Panc1 (cell line): ENCODE measurements at regions not wholly inside any gene's neighbourhood (a gene's known extent, or its start where the extent isn't known, plus 50 kb on each side); places are given as distances from the start of the nearest gene placed in this dataset.

ENCODE experiments used
- ATAC-seq: fragments of 200-7000 bp; cut with Tn5 transposase; 2 replicates; pipeline ENCODE4 v1.9.1; 2020; ENCODE audit warnings: mild to moderate bottlenecking, moderate library complexity
- BruUV-seq: library from RNA; stranded (reverse); fragments of 400-500 nt; replicated peaks from 2 replicates; lab custom pipeline; 2021; lab: Mats Ljungman, UMichigan
- CTCF ChIA-PET: fragments of 300-600 bp; sonication (Branson Sonifier 250); formaldehyde crosslinking; loops from one replicate; lab custom pipeline; 2022; ENCODE audit warnings: antibody characterized with exemption; lab: Charles Lee
- POLR2A ChIA-PET: fragments of 300-600 bp; sonication (Branson Sonifier 250); formaldehyde crosslinking; loops from one replicate; lab custom pipeline; 2022; ENCODE audit warnings: antibody characterized with exemption; lab: Charles Lee
- DNase-seq: peaks from one replicate; pipeline ENCODE4 v3.0.0-alpha.2; 2010; ENCODE audit warnings: low read depth, low spot score
- H3K27ac ChIP-seq: 2 replicates; pipeline ENCODE4 v1.5.1; 2011; ENCODE audit warnings: mild to moderate bottlenecking, low read length, inconsistent platforms
- H3K27me3 ChIP-seq: fragments of 200-500 bp; sonication (Bioruptor generic); 2 replicates; pipeline ENCODE4 v1.6.0; 2014; ENCODE audit warnings: low read length, inconsistent platforms; ENCODE audit not compliant: control insufficient read depth, insufficient read depth
- H3K36me3 ChIP-seq: fragments of 200-500 bp; sonication (Bioruptor generic); 2 replicates; pipeline ENCODE4 v1.5.1; 2014; ENCODE audit warnings: inconsistent platforms, mild to moderate bottlenecking, low read length, moderate library complexity; ENCODE audit not compliant: control insufficient read depth, insufficient read depth
- H3K4me1 ChIP-seq: 2 replicates; pipeline ENCODE4 v1.5.1; 2011; ENCODE audit warnings: inconsistent platforms, mild to moderate bottlenecking, low read length, moderate library complexity; ENCODE audit not compliant: control insufficient read depth, insufficient read depth
- H3K4me3 ChIP-seq, 2 experiments: 2 replicates each; pipeline ENCODE4 v1.5.1; 2011 to 2012; ENCODE audit warnings: low read depth in 2 of 2, low read length in 2 of 2, mild to moderate bottlenecking in 2 of 2, inconsistent platforms in 1 of 2, moderate library complexity in 1 of 2
- H3K9me3 ChIP-seq: fragments of 200-500 bp; sonication (Bioruptor generic); 2 replicates; pipeline ENCODE4 v1.5.1; 2014; ENCODE audit warnings: low read depth, mild to moderate bottlenecking, inconsistent platforms, low read length, moderate library complexity; ENCODE audit not compliant: control insufficient read depth, insufficient read depth
- CTCF ChIP-seq: fragments of 450-650 bp; IDR thresholded peaks from 2 replicates; pipeline ENCODE4 v1.5.1; 2017; ENCODE audit warnings: mild to moderate bottlenecking
- POLR2AphosphoS5 ChIP-seq: IDR thresholded peaks from 2 replicates; pipeline ENCODE4 v1.6.1; 2012; ENCODE audit warnings: mild to moderate bottlenecking, low read depth, low read length, moderate library complexity
- REST ChIP-seq, 2 experiments: IDR thresholded peaks; 2 replicates each; pipeline ENCODE4 v1.6.1; 2011 to 2012; ENCODE audit warnings: low read depth in 2 of 2, control low read depth in 1 of 2, low read length in 1 of 2, mild to moderate bottlenecking in 1 of 2, moderate library complexity in 1 of 2; ENCODE audit not compliant: insufficient read depth in 1 of 2
- TCF7L2 ChIP-seq: IDR thresholded peaks from 2 replicates; pipeline ENCODE4 v1.6.1; 2011; ENCODE audit warnings: mild to moderate bottlenecking, low read depth, low read length, inconsistent platforms
- in situ Hi-C: cut with HindIII; loops from 2 replicates; pipeline ENCODE4 v1.10.0; 2016; ENCODE audit warnings: low sequenced_read_pairs, low pct_unique_long_range_greater_than_20kb
- intact Hi-C: fragments of 100-400 bp; cut with micrococcal nuclease; formaldehyde crosslinking; loops from one replicate; pipeline ENCODE4 v1.10.0; 2022; ENCODE audit not compliant: unreplicated experiment

- Histone ChIP-seq H3K9me3 (no peaks in the 10 kb centered on the region), H3K4me3 (no peak overlapping the region), H3K27me3 (peaks cover 9% of the 10 kb centered on the region; the same call in 1 of the 2 replicates), H3K27ac (no peak overlapping the region), H3K4me1 (no peaks in the 10 kb centered on the region), H3K36me3 (no peaks in the 10 kb centered on the region)
- in situ Hi-C loops, result no loop called here
- ChIA-PET CTCF (no interaction called here), POLR2A (no interaction called here)
- DNase-seq, result no peak
- BruUV-seq, result no TSS peak
- ATAC-seq, result no peak
- TF ChIP-seq POLR2AphosphoS5, result no peak
- no peak for TF ChIP-seq CTCF
- TF ChIP-seq REST (IDR thresholded peaks at IDR 0.05; ENCODE audit: insufficient read depth in 1 of 2, low read depth in 2 of 2, low read length in 1 of 2), result no peak
- no peak for TF ChIP-seq TCF7L2
- intact Hi-C loops, result no loop called here
Measured at GRCh38 chr12:111169456-111169855, 199.4 kb downstream of the PHETA1 start.

- Histone ChIP-seq H3K27me3 (peaks cover 9% of the 10 kb centered on the region; the same call in 1 of the 2 replicates), H3K4me3 (no peak overlapping the region), H3K27ac (no peak overlapping the region), H3K9me3 (no peaks in the 10 kb centered on the region), H3K36me3 (no peaks in the 10 kb centered on the region), H3K4me1 (no peaks in the 10 kb centered on the region)
- TF ChIP-seq CTCF, result no peak
- TF ChIP-seq TCF7L2, result no peak
- no TSS peak for BruUV-seq
- in situ Hi-C loops, result no loop called here
- ChIA-PET CTCF (no interaction called here), POLR2A (no interaction called here)
- intact Hi-C loops, result no loop called here
- DNase-seq (no peak), ATAC-seq (no peak)
Measured at GRCh38 chr12:111169032-111169431, 199.9 kb downstream of the PHETA1 start.
